ENCODE measurements at regions not wholly inside any gene's neighbourhood (a gene's known extent, or its start where the extent isn't known, plus 50 kb on each side); places are given as distances from the start of the nearest gene placed in this dataset.

DNA sequence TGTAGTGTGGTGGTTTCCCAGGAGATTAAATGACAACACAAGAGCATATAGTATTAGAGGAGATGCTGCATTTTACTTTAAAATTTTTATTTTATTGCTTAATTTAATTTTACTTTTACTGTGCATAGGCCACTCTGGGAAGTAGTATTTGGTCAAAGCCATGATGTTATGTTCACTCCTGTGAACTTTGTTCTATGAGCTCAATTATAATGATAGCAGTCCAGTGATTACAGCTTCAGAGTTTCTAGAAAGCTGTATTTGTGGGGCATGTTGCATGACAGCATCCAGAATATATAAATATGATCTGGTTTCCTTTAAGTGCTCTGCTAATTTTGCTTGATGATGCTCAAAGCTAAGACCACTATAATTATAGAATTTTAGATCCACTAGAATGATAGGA is 338.6 kb downstream of the NSUN3 start:
- Histone ChIP-seq H3K4me3 (no peak overlapping the region), H3K9me3 (ENCODE audit: control insufficient read depth in 4 of 4, insufficient read depth in 3 of 4, low read length in 3 of 4) (no peaks in the 10 kb centered on the region), H3K4me1 (ENCODE audit: control insufficient read depth in 5 of 5, insufficient read depth in 5 of 5, low read length in 5 of 5) (no peaks in the 10 kb centered on the region), H3K9ac (ENCODE audit: insufficient read depth in 1 of 2, low read length in 2 of 2) (no peak overlapping the region), H3K36me3 (ENCODE audit: control insufficient read depth in 4 of 4, insufficient read depth in 4 of 4, low read length in 4 of 4) (no peaks in the 10 kb centered on the region), H3K27ac (ENCODE audit: low read depth in 1 of 2, low read length in 1 of 2) (no peak overlapping the region), H3K27me3 (ENCODE audit: control insufficient read depth in 3 of 3, insufficient read depth in 3 of 3, low read length in 2 of 3) (no peaks in the 10 kb centered on the region)
- TF ChIP-seq, protein P1, sequence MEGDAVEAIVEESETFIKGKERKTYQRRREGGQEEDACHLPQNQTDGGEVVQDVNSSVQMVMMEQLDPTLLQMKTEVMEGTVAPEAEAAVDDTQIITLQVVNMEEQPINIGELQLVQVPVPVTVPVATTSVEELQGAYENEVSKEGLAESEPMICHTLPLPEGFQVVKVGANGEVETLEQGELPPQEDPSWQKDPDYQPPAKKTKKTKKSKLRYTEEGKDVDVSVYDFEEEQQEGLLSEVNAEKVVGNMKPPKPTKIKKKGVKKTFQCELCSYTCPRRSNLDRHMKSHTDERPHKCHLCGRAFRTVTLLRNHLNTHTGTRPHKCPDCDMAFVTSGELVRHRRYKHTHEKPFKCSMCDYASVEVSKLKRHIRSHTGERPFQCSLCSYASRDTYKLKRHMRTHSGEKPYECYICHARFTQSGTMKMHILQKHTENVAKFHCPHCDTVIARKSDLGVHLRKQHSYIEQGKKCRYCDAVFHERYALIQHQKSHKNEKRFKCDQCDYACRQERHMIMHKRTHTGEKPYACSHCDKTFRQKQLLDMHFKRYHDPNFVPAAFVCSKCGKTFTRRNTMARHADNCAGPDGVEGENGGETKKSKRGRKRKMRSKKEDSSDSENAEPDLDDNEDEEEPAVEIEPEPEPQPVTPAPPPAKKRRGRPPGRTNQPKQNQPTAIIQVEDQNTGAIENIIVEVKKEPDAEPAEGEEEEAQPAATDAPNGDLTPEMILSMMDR (IDR thresholded peaks at IDR 0.05; ENCODE audit: control extremely low read depth, extremely low read depth) = no peak
- DNase-seq = no peak
- ATAC-seq (ENCODE audit: insufficient read depth, low FRiP score) = no peak

DNA sequence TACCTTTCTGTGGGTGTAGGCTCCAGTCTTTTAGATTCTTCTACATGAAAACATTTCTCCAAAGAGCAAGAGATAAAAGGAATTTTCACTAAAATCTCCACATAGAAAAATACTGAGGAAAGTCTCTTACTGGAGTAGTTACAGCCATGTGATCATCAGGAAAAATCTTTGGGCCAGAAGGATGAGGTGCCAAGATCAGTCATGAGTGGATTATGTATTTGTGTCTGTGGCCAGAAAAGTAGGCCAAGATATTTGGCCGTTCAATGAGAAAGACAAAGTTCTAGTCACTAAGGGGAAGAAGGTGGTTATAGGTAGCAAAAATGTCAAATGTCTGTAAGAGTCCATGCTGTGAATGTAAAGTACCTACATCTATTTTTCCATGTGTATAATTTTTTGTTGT is 339.3 kb downstream of the NSUN3 start:
- Histone ChIP-seq H3K27ac (ENCODE audit: low read depth in 1 of 2, low read length in 1 of 2) (no peak overlapping the region), H3K9me3 (ENCODE audit: control insufficient read depth in 4 of 4, insufficient read depth in 3 of 4, low read length in 3 of 4) (no peaks in the 10 kb centered on the region), H3K4me3 (no peak overlapping the region), H3K9ac (ENCODE audit: insufficient read depth in 1 of 2, low read length in 2 of 2) (no peak overlapping the region), H3K36me3 (ENCODE audit: control insufficient read depth in 4 of 4, insufficient read depth in 4 of 4, low read length in 4 of 4) (no peaks in the 10 kb centered on the region), H3K27me3 (ENCODE audit: control insufficient read depth in 3 of 3, insufficient read depth in 3 of 3, low read length in 2 of 3) (no peaks in the 10 kb centered on the region), H3K4me1 (ENCODE audit: control insufficient read depth in 5 of 5, insufficient read depth in 5 of 5, low read length in 5 of 5) (no peaks in the 10 kb centered on the region)
- DNase-seq (no peak), ATAC-seq (ENCODE audit: insufficient read depth, low FRiP score) (no peak)
- 78 to 79% methylated on average over 1 of the region's 1 CpG for WGBS, 2 donors
- TF ChIP-seq, protein P1 (IDR thresholded peaks at IDR 0.05; ENCODE audit: control extremely low read depth, extremely low read depth) = no peak

DNA sequence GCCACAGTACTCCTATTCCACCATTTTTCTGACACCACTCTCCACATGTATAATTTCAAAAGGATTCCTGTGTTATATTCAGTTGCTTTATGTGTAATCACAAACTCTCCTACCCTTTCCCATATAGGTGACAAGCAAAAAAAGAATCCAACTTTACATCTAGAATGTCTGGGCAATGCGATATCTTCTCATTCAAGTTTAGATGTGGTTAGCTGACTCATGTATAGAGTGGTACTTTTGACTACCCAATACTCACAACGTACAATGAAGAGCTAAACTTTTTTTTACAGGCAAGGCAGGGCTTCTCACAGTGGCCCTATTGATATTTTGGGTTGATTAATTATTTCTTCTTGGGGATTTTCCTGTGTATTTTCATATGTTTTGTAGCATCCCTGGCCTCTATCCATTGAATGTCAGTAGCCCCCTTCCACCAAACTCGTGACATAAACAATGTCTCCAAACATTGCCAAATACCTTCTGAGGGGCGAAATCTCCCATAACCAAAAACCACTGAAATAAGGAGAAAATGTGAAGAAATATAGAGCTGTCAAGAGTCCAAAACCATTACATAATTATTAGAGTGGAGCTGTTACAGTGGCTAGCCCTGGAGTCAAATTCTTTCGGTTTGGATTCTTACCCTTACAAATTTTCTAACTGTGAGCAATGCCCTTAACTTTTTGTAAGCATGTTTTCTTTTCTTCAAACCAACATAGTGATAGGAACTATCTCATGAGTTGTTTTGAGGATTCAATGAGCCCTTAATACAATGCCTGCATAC is 342.6 kb downstream of the NSUN3 start:
- ATAC-seq (ENCODE audit: insufficient read depth, low FRiP score) = no peak
- no peaks in the 10 kb centered on the region for H3K36me3 ChIP-seq (ENCODE audit: control insufficient read depth in 4 of 4, insufficient read depth in 4 of 4, low read length in 4 of 4)

More for the DNA sequence above, 342.6 kb downstream of the NSUN3 start:
- WGBS, 2 donors = 76 to 78% methylated on average over 5 of the region's 5 CpGs
- TF ChIP-seq, protein P1 (IDR thresholded peaks at IDR 0.05; ENCODE audit: control extremely low read depth, extremely low read depth) = no peak
- Histone ChIP-seq H3K27me3 (ENCODE audit: control insufficient read depth in 3 of 3, insufficient read depth in 3 of 3, low read length in 2 of 3) (no peaks in the 10 kb centered on the region), H3K9me3 (ENCODE audit: control insufficient read depth in 4 of 4, insufficient read depth in 3 of 4, low read length in 3 of 4) (no peaks in the 10 kb centered on the region), H3K4me1 (ENCODE audit: control insufficient read depth in 5 of 5, insufficient read depth in 5 of 5, low read length in 5 of 5) (no peaks in the 10 kb centered on the region), H3K9ac (ENCODE audit: insufficient read depth in 1 of 2, low read length in 2 of 2) (no peak overlapping the region), H3K4me3 (no peak overlapping the region), H3K27ac (ENCODE audit: low read depth in 1 of 2, low read length in 1 of 2) (no peak overlapping the region)
- DNase-seq = no peak
